Memory B cell (primary cell): ENCODE measurements at regions not wholly inside any gene's neighbourhood (a gene's known extent, or its start where the extent isn't known, plus 50 kb on each side); places are given as distances from the start of the nearest gene placed in this dataset.

Experiments
- ATAC-seq: fragments of 150-1000 bp; cut with Tn5 transposase; 2 replicates; pipeline ENCODE4 v1.10.0; 2021; ENCODE audit warnings: low read depth, mild to moderate bottlenecking, moderate library complexity
- DNase-seq, 2 donors: peaks; one replicate each; pipeline ENCODE4 v3.0.0; 2022; ENCODE audit warnings: low spot score in 2 of 2
- H3K27ac Mint-ChIP-seq: one replicate; pipeline ENCODE4 v1.8.0; 2022; ENCODE audit warnings: mild to moderate bottlenecking, moderate library complexity, mixed read lengths
- H3K27me3 Mint-ChIP-seq: one replicate; pipeline ENCODE4 v1.8.0; 2022; ENCODE audit warnings: mixed read lengths
- H3K36me3 Mint-ChIP-seq: one replicate; pipeline ENCODE4 v1.8.0; 2022; ENCODE audit warnings: mild to moderate bottlenecking, mixed read lengths
- H3K4me1 Mint-ChIP-seq: one replicate; pipeline ENCODE4 v1.8.0; 2022; ENCODE audit warnings: mixed read lengths
- H3K4me3 Mint-ChIP-seq: one replicate; pipeline ENCODE4 v1.8.0; 2022; ENCODE audit warnings: mild to moderate bottlenecking, moderate library complexity, mixed read lengths
- H3K9me3 Mint-ChIP-seq: one replicate; pipeline ENCODE4 v1.8.0; 2022; ENCODE audit warnings: mixed read lengths

GRCh38 chr15:39124553-39125171, 456.2 kb upstream of the THBS1 start:
- Mint-ChIP-seq H3K36me3 (no peaks in the 10 kb centered on the region), H3K4me1 (no peaks in the 10 kb centered on the region), H3K27me3 (no peaks in the 10 kb centered on the region), H3K4me3 (no peak overlapping the region), H3K27ac (no peak overlapping the region), H3K9me3 (peaks cover 3% of the 10 kb centered on the region)
- ATAC-seq (no peak), DNase-seq (no peak)

- Mint-ChIP-seq H3K4me3 (no peak overlapping the region), H3K27ac (no peak overlapping the region), H3K4me1 (no peaks in the 10 kb centered on the region), H3K9me3 (peaks cover 3% of the 10 kb centered on the region), H3K36me3 (no peaks in the 10 kb centered on the region), H3K27me3 (no peaks in the 10 kb centered on the region)
- DNase-seq (no peak), ATAC-seq (no peak)
Observed at GRCh38 chr15:39125226-39125625, 455.7 kb upstream of the THBS1 start.

GRCh38 chr15:39125904-39126303, 455.0 kb upstream of the THBS1 start:
- ATAC-seq, result no peak

DNA sequence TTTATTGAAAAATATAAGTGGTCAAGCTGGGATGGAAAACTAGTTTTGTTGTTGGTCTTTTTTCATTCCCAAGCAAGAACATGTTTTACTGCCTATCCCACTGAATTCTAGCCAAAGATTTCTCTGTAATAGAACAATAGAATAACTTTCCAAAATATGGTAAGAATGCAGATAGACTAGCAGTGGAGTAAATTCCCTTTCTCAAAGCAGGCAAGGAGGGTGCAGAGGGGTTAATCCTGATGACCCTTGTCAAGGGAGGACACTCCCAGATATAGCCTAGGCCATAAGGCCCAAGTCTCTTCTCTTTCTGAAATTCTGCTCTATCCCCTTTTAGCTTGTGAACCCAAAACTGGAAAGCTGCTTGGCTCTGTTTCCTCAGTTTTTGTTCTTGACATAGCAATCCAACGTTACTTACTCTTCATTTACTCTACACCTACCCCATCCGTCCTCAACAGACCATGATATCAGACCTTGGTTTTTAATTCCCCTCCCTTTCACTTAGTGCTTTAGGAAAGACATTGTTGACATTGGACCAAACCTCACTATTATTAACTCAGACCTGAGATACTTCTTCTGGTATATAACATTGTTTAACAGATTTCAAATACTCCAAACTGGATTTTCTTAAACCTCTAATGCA, 453.6 kb upstream of the THBS1 start:
- H3K4me3 Mint-ChIP-seq, result no peak overlapping the region
- no peaks in the 10 kb centered on the region for H3K27me3 Mint-ChIP-seq
- H3K27ac Mint-ChIP-seq, result no peak overlapping the region
- no peaks in the 10 kb centered on the region for H3K36me3 Mint-ChIP-seq
- H3K4me1 Mint-ChIP-seq, result no peaks in the 10 kb centered on the region
- no peak for ATAC-seq
- H3K9me3 Mint-ChIP-seq, result peaks cover 1% of the 10 kb centered on the region
- no peak for DNase-seq

More at GRCh38 chr15:39125904-39126303, 455.0 kb upstream of the THBS1 start:
- Mint-ChIP-seq H3K27ac (no peak overlapping the region), H3K9me3 (peaks cover 3% of the 10 kb centered on the region), H3K4me1 (no peaks in the 10 kb centered on the region), H3K4me3 (no peak overlapping the region), H3K27me3 (no peaks in the 10 kb centered on the region), H3K36me3 (no peaks in the 10 kb centered on the region)
- DNase-seq, result no peak

GRCh38 chr15:39127925-39128617, 452.8 kb upstream of the THBS1 start:
- ATAC-seq (no peak), DNase-seq (no peak)
- Mint-ChIP-seq H3K9me3 (no peaks in the 10 kb centered on the region), H3K27ac (no peak overlapping the region), H3K4me1 (no peaks in the 10 kb centered on the region), H3K27me3 (no peaks in the 10 kb centered on the region), H3K4me3 (no peak overlapping the region), H3K36me3 (no peaks in the 10 kb centered on the region)

DNA sequence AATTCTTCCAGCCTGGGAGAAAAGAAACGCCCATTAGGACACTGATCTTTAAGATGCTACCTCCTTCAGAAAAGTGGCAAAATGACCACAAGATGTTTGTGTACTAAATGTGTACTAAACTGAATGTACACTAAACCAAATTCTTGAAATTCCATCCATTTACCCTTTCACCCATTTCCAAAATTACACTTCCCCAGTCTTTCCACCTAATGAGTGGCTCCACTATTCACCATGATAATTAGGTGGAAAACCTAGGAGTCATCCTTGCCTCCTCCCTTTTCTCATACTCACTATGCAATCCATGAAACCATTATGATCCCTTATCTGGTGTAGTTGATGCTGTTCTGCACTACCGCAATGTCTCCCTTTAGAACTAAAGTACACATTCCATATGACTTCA, 452.1 kb upstream of the THBS1 start:
- DNase-seq, result no peak
- no peaks in the 10 kb centered on the region for H3K36me3 Mint-ChIP-seq
- no peaks in the 10 kb centered on the region for H3K27me3 Mint-ChIP-seq
- no peak overlapping the region for H3K27ac Mint-ChIP-seq
- no peaks in the 10 kb centered on the region for H3K9me3 Mint-ChIP-seq
- ATAC-seq, result no peak
- no peaks in the 10 kb centered on the region for H3K4me1 Mint-ChIP-seq
- no peak overlapping the region for H3K4me3 Mint-ChIP-seq

DNA sequence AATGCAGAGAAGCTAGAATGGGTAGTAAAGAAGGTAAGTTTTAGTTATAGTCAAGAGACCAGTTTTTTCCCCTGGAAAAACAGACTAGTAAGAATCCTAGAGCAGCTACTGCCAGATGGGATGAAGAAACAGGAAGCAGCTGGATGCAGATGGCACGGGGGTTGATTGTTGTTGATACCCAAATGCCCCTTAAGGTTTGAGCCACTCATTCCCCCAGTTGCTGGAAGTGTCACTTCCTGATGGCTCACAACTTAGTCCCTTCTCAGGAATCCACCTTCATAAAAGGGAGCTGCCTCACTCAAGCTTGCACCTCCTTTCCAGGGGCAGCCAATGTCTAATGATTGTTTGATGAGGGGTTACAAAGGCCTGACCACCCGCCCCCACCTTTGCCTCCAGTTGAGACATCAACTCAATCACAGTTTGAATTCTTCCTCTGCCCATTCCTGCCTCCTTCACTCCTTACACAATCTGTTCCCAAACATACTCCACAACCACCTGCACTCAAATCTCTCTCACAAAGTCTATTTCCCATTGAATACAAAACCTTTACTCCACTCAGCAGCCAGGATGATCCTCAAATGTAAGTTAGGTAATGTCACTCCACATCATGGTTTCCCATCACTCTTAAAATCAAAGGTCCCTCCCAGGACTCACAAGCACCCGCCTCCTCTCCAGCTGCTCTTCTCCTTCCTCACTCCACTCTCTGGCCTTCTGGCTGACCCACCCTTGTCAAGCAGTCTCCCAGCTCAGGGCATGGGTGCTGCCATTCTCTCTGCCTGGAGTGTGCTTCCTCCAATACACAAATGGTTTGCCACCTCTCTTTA, 450.1 kb upstream of the THBS1 start:
- Mint-ChIP-seq H3K27ac (no peak overlapping the region), H3K4me3 (no peak overlapping the region), H3K4me1 (no peaks in the 10 kb centered on the region), H3K9me3 (no peaks in the 10 kb centered on the region), H3K27me3 (no peaks in the 10 kb centered on the region), H3K36me3 (no peaks in the 10 kb centered on the region)
- no peak for DNase-seq
- ATAC-seq, result no peak

- ATAC-seq, result no peak
Observed at GRCh38 chr15:39131609-39132008, 449.3 kb upstream of the THBS1 start.

DNA sequence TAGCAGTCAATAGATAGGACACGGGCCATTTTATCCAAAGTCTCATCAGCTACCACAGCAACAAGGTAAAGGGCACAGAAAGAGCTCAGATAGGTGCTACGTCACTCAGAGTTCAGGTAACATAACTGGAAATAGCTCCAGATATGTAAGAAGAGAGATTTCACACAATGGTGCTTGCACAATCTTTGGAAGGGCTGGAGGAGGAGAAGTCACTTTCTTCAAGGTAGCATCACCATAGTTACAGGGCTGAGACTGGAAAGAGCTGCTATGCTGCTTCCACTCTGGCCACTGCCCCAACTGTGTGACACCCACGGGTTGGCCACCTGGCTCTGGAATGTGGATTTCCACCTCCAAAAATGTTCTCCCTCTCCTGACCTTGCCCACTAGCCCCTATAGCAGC, 448.8 kb upstream of the THBS1 start:
- ATAC-seq (no peak), DNase-seq (no peak)
- H3K27me3 Mint-ChIP-seq, result no peaks in the 10 kb centered on the region
- H3K4me1 Mint-ChIP-seq, result no peaks in the 10 kb centered on the region
- no peaks in the 10 kb centered on the region for H3K36me3 Mint-ChIP-seq
- no peaks in the 10 kb centered on the region for H3K9me3 Mint-ChIP-seq
- no peak overlapping the region for H3K4me3 Mint-ChIP-seq
- H3K27ac Mint-ChIP-seq, result no peak overlapping the region

More at GRCh38 chr15:39131609-39132008, 449.3 kb upstream of the THBS1 start:
- H3K36me3 Mint-ChIP-seq, result no peaks in the 10 kb centered on the region
- H3K4me3 Mint-ChIP-seq, result no peak overlapping the region
- H3K9me3 Mint-ChIP-seq, result no peaks in the 10 kb centered on the region
- no peak for DNase-seq
- H3K27ac Mint-ChIP-seq, result no peak overlapping the region
- no peaks in the 10 kb centered on the region for H3K4me1 Mint-ChIP-seq
- no peaks in the 10 kb centered on the region for H3K27me3 Mint-ChIP-seq

GRCh38 chr15:39132954-39133600, 447.8 kb upstream of the THBS1 start:
- Mint-ChIP-seq H3K36me3 (no peaks in the 10 kb centered on the region), H3K4me1 (no peaks in the 10 kb centered on the region), H3K4me3 (no peak overlapping the region), H3K27me3 (peaks cover 3% of the 10 kb centered on the region), H3K27ac (no peak overlapping the region), H3K9me3 (no peaks in the 10 kb centered on the region)
- ATAC-seq (no peak), DNase-seq (no peak)

- no peak overlapping the region for H3K27ac Mint-ChIP-seq
- ATAC-seq, result no peak
Observed at GRCh38 chr15:39134282-39134681, 446.6 kb upstream of the THBS1 start.

GRCh38 chr15:39135989-39136388, 444.9 kb upstream of the THBS1 start:
- DNase-seq (no peak), ATAC-seq (no peak)
- no peak overlapping the region for H3K27ac Mint-ChIP-seq
- H3K27me3 Mint-ChIP-seq, result peaks cover 4% of the 10 kb centered on the region
- no peaks in the 10 kb centered on the region for H3K9me3 Mint-ChIP-seq
- no peak overlapping the region for H3K4me3 Mint-ChIP-seq
- H3K4me1 Mint-ChIP-seq, result no peaks in the 10 kb centered on the region
- H3K36me3 Mint-ChIP-seq, result no peaks in the 10 kb centered on the region

More at GRCh38 chr15:39134282-39134681, 446.6 kb upstream of the THBS1 start:
- Mint-ChIP-seq H3K36me3 (no peaks in the 10 kb centered on the region), H3K9me3 (no peaks in the 10 kb centered on the region), H3K27me3 (peaks cover 3% of the 10 kb centered on the region), H3K4me3 (no peak overlapping the region), H3K4me1 (no peaks in the 10 kb centered on the region)
- no peak for DNase-seq

DNA sequence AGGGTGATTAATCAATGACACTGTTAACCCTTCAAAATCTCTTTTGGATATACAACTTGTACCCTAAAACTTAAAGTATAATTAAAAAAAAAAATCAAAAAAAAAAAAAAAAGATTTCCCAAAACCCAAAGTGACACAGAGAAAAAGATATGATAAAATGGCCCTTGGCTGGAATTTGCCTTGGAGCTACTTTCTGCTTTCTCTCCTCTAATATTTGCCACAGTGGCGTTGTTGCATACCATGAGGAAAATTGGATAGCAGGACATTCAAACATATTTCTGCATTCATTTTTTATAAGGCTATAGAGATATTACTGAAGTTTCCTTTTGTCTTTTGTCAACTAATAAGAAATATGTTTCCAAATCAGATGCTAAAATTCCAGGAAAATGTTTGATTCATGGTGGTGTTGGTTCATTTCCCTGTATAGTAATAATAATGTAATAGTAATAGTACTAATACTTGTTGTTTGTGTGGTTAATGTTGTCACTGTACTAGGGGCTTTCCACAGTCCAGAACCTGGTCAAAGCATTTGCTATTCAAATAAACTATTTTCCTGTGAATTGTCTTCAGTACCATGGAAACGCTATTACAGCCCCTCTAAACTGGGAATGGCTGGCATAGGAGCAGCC, 441.3 kb upstream of the THBS1 start:
- H3K4me3 Mint-ChIP-seq, result no peak overlapping the region
- no peaks in the 10 kb centered on the region for H3K4me1 Mint-ChIP-seq
- no peak overlapping the region for H3K27ac Mint-ChIP-seq
- no peak for DNase-seq
- H3K9me3 Mint-ChIP-seq, result peaks cover 2% of the 10 kb centered on the region
- peaks cover 6% of the 10 kb centered on the region for H3K27me3 Mint-ChIP-seq
- no peaks in the 10 kb centered on the region for H3K36me3 Mint-ChIP-seq
- no peak for ATAC-seq
